GM12892 (cell line): ENCODE measurements at regions not wholly inside any gene's neighbourhood (a gene's known extent, or its start where the extent isn't known, plus 50 kb on each side); places are given as distances from the start of the nearest gene placed in this dataset.
"Not testable (repeated sequence)": the region's sequence is repeated elsewhere in the genome, so short reads cannot be mapped to it uniquely, and the experiment has no call there.

Experiments used
- POLR2A ChIP-seq: IDR thresholded peaks from 2 replicates; pipeline ENCODE4 v1.6.1; 2011; ENCODE audit warnings: low read depth, low read length, control low read depth
- POLR2AphosphoS5 ChIP-seq: IDR thresholded peaks from 2 replicates; pipeline ENCODE4 v1.6.1; 2011; ENCODE audit warnings: low read depth, low read length, control low read depth
- TAF1 ChIP-seq: IDR thresholded peaks from 2 replicates; pipeline ENCODE4 v1.6.1; 2011; ENCODE audit warnings: low read depth, mild to moderate bottlenecking, control low read depth, low read length, borderline replicate concordance

- not testable (repeated sequence) for TF ChIP-seq POLR2AphosphoS5, POLR2A, TAF1
Observed at GRCh38 chr13:67508275-67508674, 278.1 kb upstream of the PCDH9 start.
